ENCODE measurements at regions not wholly inside any gene's neighbourhood (a gene's known extent, or its start where the extent isn't known, plus 50 kb on each side); places are given as distances from the start of the nearest gene placed in this dataset.

- 88 to 91% methylated on average over 5 of the region's 6 CpGs for WGBS, 2 experiments (ENCODE audit: insufficient coverage in 2 of 2)
- no peaks in the 10 kb centered on the region for H3K36me3 ChIP-seq (ENCODE audit: control insufficient read depth, insufficient read depth, low read length)
- H3K27ac ChIP-seq (ENCODE audit: low read depth, low read length, severe bottlenecking), result no peak overlapping the region
- peaks cover 5% of the 10 kb centered on the region for H3K4me1 ChIP-seq (ENCODE audit: control insufficient read depth, insufficient read depth, low read length, poor library complexity, severe bottlenecking)
- H3K9me3 ChIP-seq (ENCODE audit: control insufficient read depth, low read length), result no peaks in the 10 kb centered on the region
- H3K4me3 ChIP-seq (ENCODE audit: extremely low read depth, insufficient read depth, low read length, poor library complexity, severe bottlenecking), result no peak overlapping the region
Observed at GRCh38 chr10:33412653-33413361, 78.3 kb upstream of the NRP1 start.

GRCh38 chr10:33412241-33412640, 77.8 kb upstream of the NRP1 start:
- H3K4me3 ChIP-seq (ENCODE audit: extremely low read depth, insufficient read depth, low read length, poor library complexity, severe bottlenecking), result no peak overlapping the region
- WGBS, 2 experiments (ENCODE audit: insufficient coverage in 2 of 2), result 86 to 95% methylated on average over 1 of the region's 1 CpG
- no peaks in the 10 kb centered on the region for H3K36me3 ChIP-seq (ENCODE audit: control insufficient read depth, insufficient read depth, low read length)
- no peak overlapping the region for H3K27ac ChIP-seq (ENCODE audit: low read depth, low read length, severe bottlenecking)
- peaks cover 5% of the 10 kb centered on the region for H3K4me1 ChIP-seq (ENCODE audit: control insufficient read depth, insufficient read depth, low read length, poor library complexity, severe bottlenecking)
- no peaks in the 10 kb centered on the region for H3K9me3 ChIP-seq (ENCODE audit: control insufficient read depth, low read length)

GRCh38 chr10:33410860-33411234, 76.4 kb upstream of the NRP1 start:
- Histone ChIP-seq H3K27ac (ENCODE audit: low read depth, low read length, severe bottlenecking) (no peak overlapping the region), H3K4me3 (ENCODE audit: extremely low read depth, insufficient read depth, low read length, poor library complexity, severe bottlenecking) (no peak overlapping the region), H3K9me3 (ENCODE audit: control insufficient read depth, low read length) (no peaks in the 10 kb centered on the region), H3K4me1 (ENCODE audit: control insufficient read depth, insufficient read depth, low read length, poor library complexity, severe bottlenecking) (peaks cover 5% of the 10 kb centered on the region), H3K36me3 (ENCODE audit: control insufficient read depth, insufficient read depth, low read length) (no peaks in the 10 kb centered on the region)
- 90 to 100% methylated on average over 2 to 4 of the region's 4 CpGs for WGBS, 2 experiments (ENCODE audit: insufficient coverage in 2 of 2)

- H3K36me3 ChIP-seq (ENCODE audit: control insufficient read depth, insufficient read depth, low read length), result no peaks in the 10 kb centered on the region
- no peak overlapping the region for H3K27ac ChIP-seq (ENCODE audit: low read depth, low read length, severe bottlenecking)
- H3K4me3 ChIP-seq (ENCODE audit: extremely low read depth, insufficient read depth, low read length, poor library complexity, severe bottlenecking), result no peak overlapping the region
- H3K9me3 ChIP-seq (ENCODE audit: control insufficient read depth, low read length), result no peaks in the 10 kb centered on the region
- WGBS, 2 experiments (ENCODE audit: insufficient coverage in 2 of 2), result 73 to 85% methylated on average over 8 to 9 of the region's 10 CpGs
- peaks cover 5% of the 10 kb centered on the region for H3K4me1 ChIP-seq (ENCODE audit: control insufficient read depth, insufficient read depth, low read length, poor library complexity, severe bottlenecking)
Observed at GRCh38 chr10:33410096-33410859, 75.8 kb upstream of the NRP1 start.

GRCh38 chr10:33406596-33406995, 72.1 kb upstream of the NRP1 start:
- Histone ChIP-seq H3K4me1 (ENCODE audit: control insufficient read depth, insufficient read depth, low read length, poor library complexity, severe bottlenecking) (no peaks in the 10 kb centered on the region), H3K36me3 (ENCODE audit: control insufficient read depth, insufficient read depth, low read length) (no peaks in the 10 kb centered on the region), H3K4me3 (ENCODE audit: extremely low read depth, insufficient read depth, low read length, poor library complexity, severe bottlenecking) (no peak overlapping the region), H3K9me3 (ENCODE audit: control insufficient read depth, low read length) (no peaks in the 10 kb centered on the region), H3K27ac (ENCODE audit: low read depth, low read length, severe bottlenecking) (no peak overlapping the region)
- WGBS, 2 experiments (ENCODE audit: insufficient coverage in 2 of 2), result 95 to 96% methylated on average over 2 of the region's 2 CpGs

GRCh38 chr10:33402220-33403073, 68.0 kb upstream of the NRP1 start:
- Histone ChIP-seq H3K9me3 (ENCODE audit: control insufficient read depth, low read length) (peaks cover 3% of the 10 kb centered on the region), H3K4me1 (ENCODE audit: control insufficient read depth, insufficient read depth, low read length, poor library complexity, severe bottlenecking) (no peaks in the 10 kb centered on the region), H3K4me3 (ENCODE audit: extremely low read depth, insufficient read depth, low read length, poor library complexity, severe bottlenecking) (no peak overlapping the region), H3K27ac (ENCODE audit: low read depth, low read length, severe bottlenecking) (no peak overlapping the region), H3K36me3 (ENCODE audit: control insufficient read depth, insufficient read depth, low read length) (no peaks in the 10 kb centered on the region)
- 69 to 75% methylated on average over 7 to 9 of the region's 9 CpGs for WGBS, 2 experiments (ENCODE audit: insufficient coverage in 2 of 2)

GRCh38 chr10:33401300-33401699, 66.8 kb upstream of the NRP1 start:
- no peak overlapping the region for H3K27ac ChIP-seq (ENCODE audit: low read depth, low read length, severe bottlenecking)
- H3K4me3 ChIP-seq (ENCODE audit: extremely low read depth, insufficient read depth, low read length, poor library complexity, severe bottlenecking), result no peak overlapping the region
- no CpG with 5 or more reads among the region's 2 CpGs for WGBS, 2 experiments (ENCODE audit: insufficient coverage in 2 of 2)
- peaks cover 14% of the 10 kb centered on the region for H3K9me3 ChIP-seq (ENCODE audit: control insufficient read depth, low read length)
- no peaks in the 10 kb centered on the region for H3K4me1 ChIP-seq (ENCODE audit: control insufficient read depth, insufficient read depth, low read length, poor library complexity, severe bottlenecking)
- H3K36me3 ChIP-seq (ENCODE audit: control insufficient read depth, insufficient read depth, low read length), result no peaks in the 10 kb centered on the region

GRCh38 chr10:33398796-33399195, 64.3 kb upstream of the NRP1 start:
- no peaks in the 10 kb centered on the region for H3K4me1 ChIP-seq (ENCODE audit: control insufficient read depth, insufficient read depth, low read length, poor library complexity, severe bottlenecking)
- no peak overlapping the region for H3K4me3 ChIP-seq (ENCODE audit: extremely low read depth, insufficient read depth, low read length, poor library complexity, severe bottlenecking)
- no peak overlapping the region for H3K27ac ChIP-seq (ENCODE audit: low read depth, low read length, severe bottlenecking)
- 85 to 100% methylated on average over 3 of the region's 5 CpGs for WGBS, 2 experiments (ENCODE audit: insufficient coverage in 2 of 2)
- H3K36me3 ChIP-seq (ENCODE audit: control insufficient read depth, insufficient read depth, low read length), result no peaks in the 10 kb centered on the region
- H3K9me3 ChIP-seq (ENCODE audit: control insufficient read depth, low read length), result peaks cover 14% of the 10 kb centered on the region

- peaks cover 8% of the 10 kb centered on the region for H3K4me1 ChIP-seq (ENCODE audit: control insufficient read depth, insufficient read depth, low read length, poor library complexity, severe bottlenecking)
- H3K36me3 ChIP-seq (ENCODE audit: control insufficient read depth, insufficient read depth, low read length), result no peaks in the 10 kb centered on the region
- WGBS, 2 experiments (ENCODE audit: insufficient coverage in 2 of 2), result no CpG with 5 or more reads among the region's 1 CpG
- H3K27ac ChIP-seq (ENCODE audit: low read depth, low read length, severe bottlenecking), result no peak overlapping the region
- H3K9me3 ChIP-seq (ENCODE audit: control insufficient read depth, low read length), result peaks cover 14% of the 10 kb centered on the region
- H3K4me3 ChIP-seq (ENCODE audit: extremely low read depth, insufficient read depth, low read length, poor library complexity, severe bottlenecking), result no peak overlapping the region
Observed at GRCh38 chr10:33396938-33397337, 62.5 kb upstream of the NRP1 start.

GRCh38 chr10:33396279-33396678, 61.8 kb upstream of the NRP1 start:
- WGBS, 2 experiments (ENCODE audit: insufficient coverage in 2 of 2), result 100% methylated on average over 1 of the region's 3 CpGs
- Histone ChIP-seq H3K27ac (ENCODE audit: low read depth, low read length, severe bottlenecking) (no peak overlapping the region), H3K4me3 (ENCODE audit: extremely low read depth, insufficient read depth, low read length, poor library complexity, severe bottlenecking) (no peak overlapping the region), H3K9me3 (ENCODE audit: control insufficient read depth, low read length) (peaks cover 14% of the 10 kb centered on the region), H3K4me1 (ENCODE audit: control insufficient read depth, insufficient read depth, low read length, poor library complexity, severe bottlenecking) (peaks cover 15% of the 10 kb centered on the region), H3K36me3 (ENCODE audit: control insufficient read depth, insufficient read depth, low read length) (no peaks in the 10 kb centered on the region)
